ENCODE measurements at regions not wholly inside any gene's neighbourhood (a gene's known extent, or its start where the extent isn't known, plus 50 kb on each side); places are given as distances from the start of the nearest gene placed in this dataset.

DNA sequence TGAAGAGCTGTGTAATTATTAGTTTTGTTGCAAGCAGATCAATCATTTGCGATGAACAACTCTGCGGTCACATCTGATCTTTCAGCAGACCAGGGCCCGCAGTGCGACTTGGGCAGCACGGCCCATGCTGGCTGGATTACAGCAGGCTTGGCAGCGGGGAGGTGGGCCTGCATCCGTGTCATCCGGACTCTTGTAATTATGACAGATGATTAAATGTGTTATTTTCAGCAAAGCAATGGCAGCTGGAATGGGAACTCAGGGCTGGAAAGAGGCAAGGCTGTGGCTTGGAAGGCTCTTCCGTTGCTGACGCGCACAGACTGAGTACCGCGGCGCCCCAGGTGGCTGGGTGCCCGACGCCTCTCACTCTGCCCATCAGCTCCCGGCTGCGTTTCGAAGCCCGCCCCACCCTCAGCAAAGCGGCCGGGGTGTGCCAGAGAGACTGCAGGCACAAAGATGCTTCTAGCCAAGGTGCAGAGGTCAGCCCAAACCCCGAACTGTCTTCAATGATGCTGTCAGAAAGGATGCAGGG is 397.4 kb upstream of the SALL3 start:
- TF ChIP-seq, protein P1, sequence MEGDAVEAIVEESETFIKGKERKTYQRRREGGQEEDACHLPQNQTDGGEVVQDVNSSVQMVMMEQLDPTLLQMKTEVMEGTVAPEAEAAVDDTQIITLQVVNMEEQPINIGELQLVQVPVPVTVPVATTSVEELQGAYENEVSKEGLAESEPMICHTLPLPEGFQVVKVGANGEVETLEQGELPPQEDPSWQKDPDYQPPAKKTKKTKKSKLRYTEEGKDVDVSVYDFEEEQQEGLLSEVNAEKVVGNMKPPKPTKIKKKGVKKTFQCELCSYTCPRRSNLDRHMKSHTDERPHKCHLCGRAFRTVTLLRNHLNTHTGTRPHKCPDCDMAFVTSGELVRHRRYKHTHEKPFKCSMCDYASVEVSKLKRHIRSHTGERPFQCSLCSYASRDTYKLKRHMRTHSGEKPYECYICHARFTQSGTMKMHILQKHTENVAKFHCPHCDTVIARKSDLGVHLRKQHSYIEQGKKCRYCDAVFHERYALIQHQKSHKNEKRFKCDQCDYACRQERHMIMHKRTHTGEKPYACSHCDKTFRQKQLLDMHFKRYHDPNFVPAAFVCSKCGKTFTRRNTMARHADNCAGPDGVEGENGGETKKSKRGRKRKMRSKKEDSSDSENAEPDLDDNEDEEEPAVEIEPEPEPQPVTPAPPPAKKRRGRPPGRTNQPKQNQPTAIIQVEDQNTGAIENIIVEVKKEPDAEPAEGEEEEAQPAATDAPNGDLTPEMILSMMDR (IDR thresholded peaks at IDR 0.05; ENCODE audit: borderline replicate concordance, extremely low read depth, low read length, poor library complexity, severe bottlenecking) = no peak
- no peak for TF ChIP-seq EZH2 (IDR thresholded peaks at IDR 0.05; ENCODE audit: borderline replicate concordance, low read depth, low read length, severe bottlenecking)

Data from DND-41 (cell line).